ENCODE measurements at regions not wholly inside any gene's neighbourhood (a gene's known extent, or its start where the extent isn't known, plus 50 kb on each side); places are given as distances from the start of the nearest gene placed in this dataset.
"Not testable (repeated sequence)": the region's sequence is repeated elsewhere in the genome, so short reads cannot be mapped to it uniquely, and the experiment has no call there.

DNA sequence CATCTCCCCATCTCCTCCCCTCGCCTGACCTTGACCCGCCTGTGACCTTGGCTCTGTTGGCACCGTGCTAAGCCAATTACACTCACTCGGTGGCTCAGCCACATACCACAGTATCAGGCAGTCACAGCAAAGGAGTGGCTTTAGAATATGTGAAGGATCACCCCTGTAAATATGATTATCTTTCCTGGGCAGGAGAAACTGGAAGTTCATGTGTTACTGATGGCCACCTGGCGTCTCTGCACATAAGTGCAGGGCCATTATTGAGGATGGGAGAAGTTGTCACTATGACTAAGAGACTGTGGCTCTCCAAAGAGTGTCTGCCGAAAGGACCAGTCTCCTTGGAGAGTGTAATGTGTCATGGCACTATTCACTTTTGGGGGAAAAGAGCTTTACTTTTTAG, 116.9 kb upstream of the S1PR3 start:
- POLR2A ChIA-PET, result no interaction called here
- no peak for TF ChIP-seq CTCF (IDR thresholded peaks at IDR 0.05; ENCODE audit: insufficient read depth, low read length, missing control alignments)
- CTCF ChIA-PET, result interaction anchor here (1.6 kb wide), 1 partner anchor 87 kb away, joined by 3 read pairs; no protein-coding TSS in a partner anchor
- H3K4me3 ChIP-seq (ENCODE audit: low read depth, low read length), result no peak overlapping the region
- no peak for DNase-seq (ENCODE audit: low read depth, low spot score)

DNA sequence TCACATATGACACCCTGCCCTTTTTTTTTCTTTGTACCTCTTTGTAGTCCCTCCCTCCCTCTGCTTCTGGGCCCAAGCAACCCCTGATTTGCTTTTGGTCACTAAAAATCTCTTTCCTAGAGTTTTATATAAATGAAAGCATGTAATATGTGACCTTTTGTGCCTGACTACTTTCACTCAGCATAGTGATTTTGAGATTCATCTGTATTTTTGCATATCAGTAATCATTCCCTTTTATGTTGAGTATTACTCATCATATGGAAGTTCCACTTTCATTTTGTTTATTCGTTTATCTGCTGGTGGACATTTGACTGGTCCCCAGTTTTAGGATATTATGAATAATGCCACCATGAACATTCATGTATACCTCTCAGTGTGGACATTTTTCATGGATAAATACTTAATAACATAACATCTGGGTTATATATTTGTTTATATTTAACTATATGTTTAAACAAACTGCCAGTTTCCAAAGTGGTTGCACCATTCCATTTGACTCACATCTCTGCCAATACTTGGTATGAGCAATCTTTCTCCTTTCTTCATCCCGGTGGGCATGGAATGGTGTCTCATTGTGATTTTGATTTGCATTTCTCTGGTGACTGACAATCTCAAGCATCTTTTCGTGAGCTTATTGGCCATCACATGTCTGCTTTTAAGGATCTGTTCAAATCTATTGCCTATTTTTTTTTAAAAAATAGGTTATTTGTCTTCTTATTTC, 115.7 kb upstream of the S1PR3 start:
- DNase-seq (ENCODE audit: low read depth, low spot score), result no peak
- no peak overlapping the region for H3K4me3 ChIP-seq (ENCODE audit: low read depth, low read length)
- POLR2A ChIA-PET, result no interaction called here
- TF ChIP-seq CTCF (IDR thresholded peaks at IDR 0.05; ENCODE audit: insufficient read depth, low read length, missing control alignments), result no peak
- CTCF ChIA-PET, result no interaction called here

DNA sequence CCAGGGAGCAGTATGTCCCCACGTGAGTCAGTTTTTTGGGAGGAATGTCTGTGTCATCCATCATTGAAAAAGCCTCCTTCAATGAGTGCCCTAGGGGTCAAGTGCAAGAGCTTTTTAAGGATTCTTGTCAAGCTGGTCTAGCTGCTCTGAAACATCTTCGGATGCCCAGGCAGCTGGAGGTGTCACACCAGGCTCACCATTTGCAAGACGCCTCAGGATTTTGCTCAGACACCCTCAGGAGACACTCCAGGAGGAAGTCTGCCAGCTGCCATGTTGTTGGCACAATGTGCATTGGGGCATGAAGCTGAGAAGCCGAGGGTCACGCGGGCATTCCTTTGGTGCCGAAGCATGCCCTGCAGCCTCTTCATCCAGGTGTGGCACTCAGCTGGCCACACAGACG, 111.1 kb upstream of the S1PR3 start:
- no peak overlapping the region for H3K4me3 ChIP-seq (ENCODE audit: low read depth, low read length)
- no peak for DNase-seq (ENCODE audit: low read depth, low spot score)
- ChIA-PET POLR2A (no interaction called here), CTCF (interaction anchor here (1.1 kb wide), 1 partner anchor 34 kb away, joined by 3 read pairs; no protein-coding TSS in a partner anchor)
- no peak for TF ChIP-seq CTCF (IDR thresholded peaks at IDR 0.05; ENCODE audit: insufficient read depth, low read length, missing control alignments)

- H3K4me3 ChIP-seq (ENCODE audit: low read depth, low read length); POLR2A ChIA-PET; CTCF ChIA-PET; DNase-seq (ENCODE audit: low read depth, low spot score): not testable (repeated sequence)
These were observed 107.0 kb upstream of the S1PR3 start for GRCh38 chr9:88884291-88884690.

GRCh38 chr9:88886762-88887161, 104.5 kb upstream of the S1PR3 start:
- CTCF ChIA-PET; DNase-seq (ENCODE audit: low read depth, low spot score); H3K4me3 ChIP-seq (ENCODE audit: low read depth, low read length); POLR2A ChIA-PET: not testable (repeated sequence)

- DNase-seq (ENCODE audit: low read depth, low spot score), result no peak
- no peak for TF ChIP-seq CTCF (IDR thresholded peaks at IDR 0.05; ENCODE audit: insufficient read depth, low read length, missing control alignments)
- no peak overlapping the region for H3K4me3 ChIP-seq (ENCODE audit: low read depth, low read length)
- CTCF ChIA-PET, result no interaction called here
- POLR2A ChIA-PET, result no interaction called here
These were observed 101.9 kb upstream of the S1PR3 start for GRCh38 chr9:88889386-88889785.

DNA sequence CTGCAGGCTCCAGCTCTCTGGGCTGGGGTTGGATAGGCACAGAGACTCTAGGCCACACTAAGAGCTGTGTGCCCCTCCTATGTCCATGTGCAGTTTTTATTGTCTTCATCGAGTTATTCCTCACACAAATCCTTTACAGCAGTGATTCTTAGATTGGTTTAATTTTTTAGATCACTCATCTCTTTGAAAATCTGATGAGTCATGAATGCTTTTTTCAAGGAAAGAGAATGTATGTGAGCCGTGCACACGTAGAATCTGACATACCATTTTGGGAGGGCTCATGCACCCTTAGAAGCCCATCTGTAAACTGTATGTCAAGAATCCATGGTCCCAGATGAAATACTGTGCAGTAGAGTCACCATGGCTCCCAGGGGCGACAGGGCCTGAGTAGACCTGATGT, 100.7 kb upstream of the S1PR3 start:
- no peak for DNase-seq (ENCODE audit: low read depth, low spot score)
- no peak overlapping the region for H3K4me3 ChIP-seq (ENCODE audit: low read depth, low read length)
- no peak for TF ChIP-seq CTCF (IDR thresholded peaks at IDR 0.05; ENCODE audit: insufficient read depth, low read length, missing control alignments)
- CTCF ChIA-PET, result no interaction called here
- POLR2A ChIA-PET, result no interaction called here

All from AG04449 (cell line).